Hematopoietic multipotent progenitor cell treated with erythropoietin and hydrocortisone succinate and interleukin-3 and kit ligand, for 15 days (in vitro differentiated cells): ENCODE measurements at regions not wholly inside any gene's neighbourhood (a gene's known extent, or its start where the extent isn't known, plus 50 kb on each side); places are given as distances from the start of the nearest gene placed in this dataset.
"Not testable (repeated sequence)": the region's sequence is repeated elsewhere in the genome, so short reads cannot be mapped to it uniquely, and the experiment has no call there.

Source experiments
- DNase-seq: peaks from one replicate; pipeline ENCODE4 v3.0.0-alpha.2; 2015; ENCODE audit warnings: low spot score

GRCh38 chr11:38156495-38157146, 1558.6 kb upstream of the RAG2 start:
- no peak for DNase-seq

- no peak for DNase-seq
Measured at GRCh38 chr11:38155856-38156255, 1557.8 kb upstream of the RAG2 start.

GRCh38 chr11:38153985-38154384, 1555.9 kb upstream of the RAG2 start:
- no peak for DNase-seq

GRCh38 chr11:38143852-38144251, 1545.8 kb upstream of the RAG2 start:
- no peak for DNase-seq

- DNase-seq = no peak
Measured at GRCh38 chr11:38138972-38139371, 1540.9 kb upstream of the RAG2 start.

GRCh38 chr11:38136887-38137286, 1538.9 kb upstream of the RAG2 start:
- DNase-seq = no peak

GRCh38 chr11:38131535-38131934, 1533.5 kb upstream of the RAG2 start:
- DNase-seq = no peak

DNA sequence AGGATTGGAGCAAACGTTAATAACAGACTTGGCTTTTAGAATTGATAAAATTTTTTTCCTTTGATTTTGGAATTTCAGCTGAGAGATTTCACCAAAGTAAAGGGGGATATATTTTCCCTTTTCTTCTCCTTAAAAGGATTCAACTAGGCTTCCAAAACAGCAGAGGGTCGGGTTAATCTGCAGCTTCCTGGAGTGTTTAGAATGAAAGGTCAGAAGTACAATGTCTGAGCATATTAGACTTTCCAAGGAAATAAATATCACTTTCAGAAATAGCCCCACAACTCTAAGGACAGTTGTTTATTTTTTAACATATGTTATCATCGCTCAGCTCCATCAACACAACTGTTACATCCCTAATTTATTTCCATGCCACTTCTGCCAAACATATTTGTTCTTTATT, 1532.9 kb upstream of the RAG2 start:
- no peak for DNase-seq

DNA sequence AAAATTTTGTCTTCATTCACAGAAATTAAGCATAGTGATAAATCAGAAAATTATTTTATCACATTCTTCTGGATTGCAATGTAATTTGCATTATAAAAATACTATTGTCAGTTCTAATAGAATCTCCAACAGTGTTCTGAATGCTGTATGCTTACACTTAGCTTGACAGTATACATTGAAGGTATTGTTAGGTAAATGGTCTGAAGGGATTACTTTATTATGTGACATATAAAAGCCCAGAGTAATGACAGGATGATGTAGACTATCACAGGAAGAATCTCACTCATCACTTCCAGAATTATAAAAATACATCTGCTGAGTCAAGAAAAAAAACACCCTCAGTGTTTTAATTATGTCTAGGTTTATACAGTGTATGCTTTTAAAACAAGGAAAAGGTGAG, 1532.5 kb upstream of the RAG2 start:
- DNase-seq = no peak

- no peak for DNase-seq
Measured at GRCh38 chr11:38123673-38124072, 1525.6 kb upstream of the RAG2 start.

GRCh38 chr11:38116616-38117015, 1518.6 kb upstream of the RAG2 start:
- DNase-seq = not testable (repeated sequence)

- not testable (repeated sequence) for DNase-seq
Measured at GRCh38 chr11:38115381-38115780, 1517.3 kb upstream of the RAG2 start.

GRCh38 chr11:38100836-38101462, 1502.9 kb upstream of the RAG2 start:
- no peak for DNase-seq

DNA sequence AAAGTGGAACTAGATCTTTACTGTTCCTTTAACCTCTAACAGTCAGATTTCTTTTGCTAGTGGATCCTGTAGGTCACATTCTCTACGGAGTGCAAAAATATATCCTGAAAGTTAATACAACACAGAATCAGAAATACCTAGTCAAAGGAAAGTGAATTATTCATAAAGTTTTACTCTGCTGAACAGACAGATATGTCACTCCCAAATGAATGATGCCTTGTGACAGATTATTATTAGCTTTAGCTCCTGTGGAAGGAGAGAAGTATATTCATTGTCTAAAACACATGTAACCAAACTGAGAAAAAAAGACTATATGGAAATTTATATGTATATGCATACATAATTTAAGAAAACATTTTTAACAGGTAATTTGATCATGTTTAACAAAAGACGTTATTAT, 1497.2 kb upstream of the RAG2 start:
- no peak for DNase-seq

GRCh38 chr11:38089726-38090125, 1491.7 kb upstream of the RAG2 start:
- DNase-seq = no peak

GRCh38 chr11:38060920-38061319, 1462.9 kb upstream of the RAG2 start:
- no peak for DNase-seq

DNA sequence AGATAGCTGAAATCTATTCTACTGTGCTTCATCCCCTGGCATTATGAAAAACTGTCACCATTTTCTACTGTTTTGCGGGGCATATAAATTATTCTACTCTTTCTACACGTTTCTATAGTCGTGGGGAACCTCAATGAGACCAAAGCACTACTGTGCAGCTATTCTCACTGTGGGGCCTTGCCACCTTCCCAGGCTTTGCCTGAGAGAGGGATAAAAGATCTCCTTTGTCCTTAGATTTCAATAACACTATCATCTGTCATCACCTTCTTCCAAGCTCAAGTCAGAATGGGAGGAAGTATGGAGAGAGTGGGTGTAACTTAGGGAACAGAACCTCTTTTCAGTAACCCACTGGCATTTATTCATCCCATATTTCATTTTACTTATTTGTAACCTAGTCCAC, 1462.1 kb upstream of the RAG2 start:
- no peak for DNase-seq

GRCh38 chr11:38046571-38047135, 1448.6 kb upstream of the RAG2 start:
- no peak for DNase-seq

DNA sequence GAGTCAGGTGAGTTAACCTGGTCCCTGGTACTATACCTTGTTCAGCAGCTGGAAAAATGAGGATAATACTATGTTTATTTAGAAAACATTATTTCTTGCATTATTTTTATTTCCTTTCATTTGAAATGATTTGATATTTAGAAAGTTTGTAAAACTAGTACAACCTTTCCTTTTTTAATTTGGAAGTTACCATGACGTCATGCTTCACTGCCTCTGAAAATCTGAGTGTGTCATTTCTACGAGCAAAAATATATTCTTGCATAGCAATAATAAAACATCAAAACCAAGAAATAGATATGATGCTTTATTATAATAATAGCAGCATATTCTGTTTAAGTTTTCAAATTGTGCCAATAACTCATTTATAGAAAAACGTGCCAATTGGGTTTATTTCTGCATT, 1445.0 kb upstream of the RAG2 start:
- no peak for DNase-seq

DNA sequence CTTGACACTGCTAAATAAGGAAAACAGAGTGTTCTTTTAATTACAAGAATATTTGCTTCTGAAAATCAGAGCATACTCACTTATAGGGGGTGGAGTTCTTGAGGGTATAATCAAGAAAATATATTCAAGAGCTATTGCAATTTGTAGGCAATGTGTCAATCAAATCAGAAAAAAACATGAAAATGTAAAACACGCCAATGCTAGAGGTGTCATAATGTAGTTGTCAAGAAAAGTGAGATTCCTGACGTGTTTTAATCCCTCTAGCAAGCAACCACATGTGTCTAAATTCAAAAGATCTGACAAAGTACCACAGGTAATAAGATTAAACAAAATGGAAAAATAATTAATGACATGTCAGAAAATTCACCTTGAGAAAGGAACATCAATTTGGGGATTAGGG, 1440.7 kb upstream of the RAG2 start:
- DNase-seq = no peak

DNA sequence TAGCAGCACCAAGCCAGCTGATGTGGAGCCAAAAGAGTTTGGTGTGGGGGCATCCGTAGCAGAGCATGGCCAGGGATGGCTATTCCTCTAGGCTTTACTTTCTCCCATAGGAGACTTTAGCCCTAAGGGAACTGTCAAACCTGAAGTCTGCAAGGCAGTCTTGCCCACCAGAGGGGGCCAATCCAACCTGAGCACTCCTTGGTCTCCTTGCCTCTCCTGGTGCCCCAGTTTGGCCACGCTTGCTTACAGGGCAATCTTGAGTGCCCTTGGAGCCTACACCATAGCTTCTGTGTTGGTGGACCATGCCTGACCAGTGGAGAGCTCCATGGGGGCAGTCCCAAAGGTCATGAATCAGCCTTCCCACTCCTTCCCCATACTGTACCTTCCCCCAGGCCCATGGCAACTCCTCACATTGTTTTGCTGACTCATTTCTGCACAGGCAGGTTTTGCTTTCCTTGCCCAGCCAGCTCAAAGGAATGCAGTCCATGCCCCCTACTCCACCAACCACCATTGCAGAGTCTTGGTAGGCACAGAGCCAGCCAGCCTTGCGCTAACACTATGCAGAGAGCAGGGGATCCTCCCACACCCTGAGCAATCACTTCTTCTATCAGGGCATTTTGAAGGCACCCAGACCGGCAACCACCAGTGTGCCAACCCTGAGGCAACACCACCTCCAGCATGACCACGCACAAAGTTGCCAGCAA, 1421.2 kb upstream of the RAG2 start:
- DNase-seq = no peak

DNA sequence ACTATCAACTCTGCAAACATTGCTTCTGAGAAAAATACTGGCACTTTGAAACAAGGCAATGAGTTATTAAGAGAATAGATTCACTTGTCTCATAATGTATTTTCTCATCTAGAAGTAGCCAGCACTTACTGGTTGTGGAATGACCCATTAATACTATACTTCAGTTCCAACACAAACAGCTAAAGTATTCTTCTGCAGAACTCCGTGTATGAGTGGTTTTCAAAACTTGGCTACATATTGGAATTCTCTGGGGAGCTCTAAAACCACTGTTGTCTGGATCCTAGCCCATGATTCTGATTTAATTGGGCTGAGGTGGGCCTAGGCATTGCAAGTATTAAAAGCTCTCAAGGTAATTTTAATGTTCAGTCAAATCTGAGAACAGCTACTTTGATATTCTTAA, 1416.4 kb upstream of the RAG2 start:
- no peak for DNase-seq

DNA sequence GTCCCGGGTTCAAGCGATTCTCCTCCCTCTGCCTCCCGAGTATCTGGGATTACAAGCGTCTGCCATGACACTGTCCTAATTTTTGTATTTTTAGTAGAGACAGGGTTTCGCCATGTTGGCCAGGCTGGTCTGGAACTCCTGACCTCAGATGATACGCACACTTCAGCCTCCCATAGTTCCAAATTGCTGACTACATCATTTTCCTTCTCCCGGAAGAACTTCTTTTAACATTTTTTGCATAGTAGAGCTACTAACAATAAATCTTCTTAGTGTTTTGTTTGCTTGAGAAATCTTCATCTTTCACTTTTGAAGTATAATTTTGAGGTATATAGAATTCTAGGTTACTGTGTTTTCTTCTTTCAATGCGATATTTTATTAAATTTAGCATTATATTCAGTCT, 1415.1 kb upstream of the RAG2 start:
- DNase-seq = no peak
